Stimulated activated CD4-positive, alpha-beta T cell treated with anti-CD3 and anti-CD28 coated beads, Interleukin-4, amount 100 ng/mL, for 1 hour (primary cell): ENCODE measurements at regions not wholly inside any gene's neighbourhood (a gene's known extent, or its start where the extent isn't known, plus 50 kb on each side); places are given as distances from the start of the nearest gene placed in this dataset.
"Not testable (repeated sequence)": the region's sequence is repeated elsewhere in the genome, so short reads cannot be mapped to it uniquely, and the experiment has no call there.

Experiments used
- DNase-seq: peaks from one replicate; pipeline ENCODE4 v3.0.0-alpha.2; 2020

DNA sequence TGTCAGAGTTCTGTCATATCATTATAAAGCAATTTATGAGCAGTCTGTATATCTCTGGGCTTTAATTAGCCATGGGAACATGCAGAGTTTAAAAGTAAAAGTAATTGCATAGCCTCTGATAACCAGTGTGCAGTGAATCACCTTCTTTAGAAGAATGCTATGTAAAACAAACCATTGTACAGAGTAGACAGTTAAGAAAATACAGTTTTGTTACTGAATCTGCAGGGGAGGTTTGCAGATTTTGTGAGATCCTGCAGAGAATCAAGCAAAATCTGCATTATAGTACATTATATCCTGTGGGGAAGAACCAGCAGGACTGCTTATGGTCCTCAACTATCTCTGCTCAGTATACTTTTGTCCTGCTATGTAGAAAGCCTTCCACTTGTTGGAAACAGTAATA is 396.2 kb upstream of the NAALADL2 start:
- DNase-seq, result no peak

DNA sequence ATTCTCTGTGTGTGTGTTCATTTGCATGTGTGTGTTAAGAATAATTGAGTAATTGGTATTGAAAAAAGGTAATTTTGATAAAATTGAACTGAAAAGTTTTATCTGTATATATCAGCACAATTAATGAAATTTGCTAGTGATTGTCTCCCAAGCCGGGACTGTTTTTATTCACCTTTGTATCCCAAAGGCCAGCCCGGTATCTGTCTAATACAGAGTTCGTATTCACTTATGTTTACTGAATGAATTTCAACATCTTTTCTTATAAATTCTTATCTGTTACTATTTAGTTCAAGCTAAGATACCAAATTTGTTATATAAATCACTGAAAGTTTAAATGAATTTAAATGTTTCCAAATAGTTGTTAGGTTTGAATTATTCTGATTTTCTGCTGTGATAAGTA is 394.0 kb upstream of the NAALADL2 start:
- no peak for DNase-seq

DNA sequence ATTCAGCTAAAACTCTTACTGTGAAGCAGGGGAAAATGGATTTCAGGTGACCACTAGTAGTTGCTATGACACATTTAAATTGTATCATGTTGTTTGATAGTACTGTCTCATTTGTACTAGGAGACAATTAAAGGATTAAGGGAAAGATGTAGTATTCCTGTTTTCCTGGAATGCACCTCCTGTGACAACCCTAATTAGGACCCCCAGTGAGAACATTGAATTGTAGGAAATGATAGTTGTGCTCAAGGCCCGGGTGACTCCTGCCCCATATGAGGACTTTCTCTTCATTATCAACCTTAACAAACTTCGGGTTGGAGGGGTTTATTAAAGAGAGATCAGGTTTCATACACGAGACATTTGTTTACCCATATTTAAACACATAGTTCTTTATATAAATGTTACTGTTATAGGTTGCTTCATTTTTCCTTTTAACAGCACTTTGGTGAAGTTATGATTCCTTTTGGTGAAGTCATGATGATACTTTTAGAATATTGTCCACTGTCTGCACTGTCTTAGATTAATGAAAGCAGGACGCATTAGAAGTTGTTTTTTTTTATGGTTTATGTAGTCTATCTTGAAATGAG is 392.6 kb upstream of the NAALADL2 start:
- DNase-seq, result no peak

DNA sequence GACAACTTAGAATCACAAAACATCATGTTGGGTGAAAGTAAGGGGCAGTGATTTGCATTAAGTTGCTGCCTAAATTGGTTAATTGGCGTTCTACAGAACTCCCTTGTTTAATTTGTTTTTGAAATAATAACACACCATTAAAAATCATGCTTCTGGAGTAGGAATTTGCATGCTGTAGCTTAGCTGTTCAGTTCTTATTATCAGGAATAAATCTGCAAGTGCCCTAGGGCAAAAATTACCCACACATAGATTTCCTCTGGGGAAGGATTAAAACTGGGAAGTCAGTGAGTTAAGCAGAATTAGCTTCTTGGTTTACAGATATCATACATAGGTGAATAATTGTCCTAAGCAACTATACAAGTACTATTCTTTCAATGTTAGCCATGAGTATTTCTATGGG is 381.6 kb upstream of the NAALADL2 start:
- no peak for DNase-seq

DNA sequence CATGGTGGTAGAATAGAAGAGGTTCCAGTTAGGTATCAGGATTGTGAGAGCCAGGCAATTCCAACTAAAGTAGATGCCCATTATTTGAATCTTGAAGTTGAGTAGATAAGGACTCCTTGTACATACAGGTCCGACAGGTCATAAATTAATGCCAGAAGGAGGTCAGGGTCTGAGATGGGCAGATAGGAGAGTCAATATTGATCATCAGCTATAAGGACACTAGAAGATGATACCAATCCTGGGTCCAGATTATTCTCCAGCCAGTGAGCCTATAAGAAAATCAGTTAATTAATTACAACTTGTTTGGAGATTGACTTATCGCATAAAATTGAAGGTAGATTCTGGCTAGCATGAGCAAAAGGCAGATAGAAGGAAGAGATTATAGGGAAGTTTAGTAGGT is 378.4 kb upstream of the NAALADL2 start:
- no peak for DNase-seq

DNA sequence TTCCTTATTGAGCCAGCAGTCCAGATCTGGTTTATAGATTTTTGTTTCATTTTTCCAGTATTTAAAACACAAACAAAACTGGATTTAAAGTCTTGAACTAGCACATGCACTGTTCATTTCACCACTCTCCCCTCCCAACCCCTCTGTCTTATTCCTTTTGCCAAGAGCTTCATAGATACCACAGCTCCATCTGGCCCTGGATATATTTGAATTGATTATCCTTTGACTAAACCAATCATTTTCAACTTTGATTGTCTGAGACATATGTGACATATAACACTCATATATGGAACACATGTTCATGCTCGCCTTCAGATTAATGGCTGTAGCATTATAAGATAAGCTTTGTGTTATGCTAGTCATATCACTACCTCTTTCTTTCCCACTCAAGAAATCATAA is 376.6 kb upstream of the NAALADL2 start:
- no peak for DNase-seq

DNA sequence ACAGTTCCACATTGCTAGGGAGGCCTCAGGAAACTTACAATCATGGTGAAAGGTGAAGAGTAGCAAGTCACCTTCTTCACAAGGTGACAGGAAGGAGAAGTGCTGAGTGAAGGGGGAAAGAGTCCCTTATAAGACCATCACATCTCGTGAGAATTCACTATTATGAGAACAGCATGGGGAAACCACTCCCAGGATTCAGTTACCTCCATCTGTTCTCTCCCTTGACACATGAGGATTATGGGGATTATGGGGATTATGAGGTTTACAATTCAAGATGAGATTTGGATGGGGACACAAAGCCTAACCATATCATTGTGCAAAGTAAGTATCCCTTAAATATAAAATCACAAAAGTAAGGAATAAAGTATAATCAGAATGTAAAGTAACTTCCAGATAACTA is 375.9 kb upstream of the NAALADL2 start:
- no peak for DNase-seq

DNA sequence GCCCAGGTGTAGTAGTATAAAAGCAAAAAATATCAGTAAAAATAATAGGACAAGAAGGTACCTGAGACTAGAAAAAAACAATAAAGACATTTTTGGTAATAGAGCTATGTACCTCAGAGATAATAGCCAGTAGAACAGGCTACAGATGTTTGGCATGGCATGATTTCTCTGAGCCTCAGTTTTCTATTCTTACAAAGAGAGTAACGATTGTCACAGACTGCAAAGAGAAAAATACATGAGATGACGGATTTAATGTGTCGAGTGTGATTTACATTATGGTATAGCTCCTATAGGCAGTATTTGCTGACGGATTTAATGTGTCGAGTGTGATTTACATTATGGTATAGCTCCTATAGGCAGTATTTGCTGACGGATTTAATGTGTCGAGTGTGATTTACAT is 375.3 kb upstream of the NAALADL2 start:
- DNase-seq, result not testable (repeated sequence)

DNA sequence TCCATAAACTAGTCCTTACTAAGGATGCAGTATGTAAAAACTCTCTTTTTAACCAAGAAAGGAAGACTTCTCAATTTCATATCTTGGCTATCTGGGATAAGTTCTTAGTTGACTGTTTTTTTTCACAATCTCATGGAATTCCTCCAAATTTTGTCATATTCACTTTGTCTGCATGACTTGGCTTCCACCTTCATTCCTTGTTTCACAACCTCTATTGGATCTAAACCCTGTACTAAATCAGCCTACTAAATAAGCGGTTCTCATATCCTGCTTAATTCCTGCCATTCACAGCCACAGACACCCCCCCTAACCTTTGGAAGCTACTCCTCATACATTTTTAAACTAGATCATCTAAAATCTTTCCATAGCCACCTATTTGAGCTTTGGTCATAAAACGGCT is 370.6 kb upstream of the NAALADL2 start:
- no peak for DNase-seq

DNA sequence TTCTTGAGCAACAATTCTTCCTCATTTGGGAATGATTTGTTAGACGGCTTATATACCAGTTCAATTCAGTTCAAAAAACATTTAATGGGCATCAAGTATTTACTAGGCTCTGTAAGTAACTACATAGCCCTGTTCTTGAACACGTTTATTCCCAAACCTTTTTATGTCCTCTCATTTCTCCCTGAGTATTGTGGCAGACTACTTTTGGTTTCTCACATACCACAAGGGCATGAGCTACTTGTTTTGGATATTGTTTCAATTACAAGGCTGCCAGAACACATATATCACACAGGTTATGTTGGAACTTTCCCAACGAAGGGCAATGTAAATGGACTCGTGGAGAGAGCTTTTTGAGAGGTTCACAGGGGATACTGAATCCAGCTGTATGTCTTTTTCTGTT is 363.8 kb upstream of the NAALADL2 start:
- no peak for DNase-seq

DNA sequence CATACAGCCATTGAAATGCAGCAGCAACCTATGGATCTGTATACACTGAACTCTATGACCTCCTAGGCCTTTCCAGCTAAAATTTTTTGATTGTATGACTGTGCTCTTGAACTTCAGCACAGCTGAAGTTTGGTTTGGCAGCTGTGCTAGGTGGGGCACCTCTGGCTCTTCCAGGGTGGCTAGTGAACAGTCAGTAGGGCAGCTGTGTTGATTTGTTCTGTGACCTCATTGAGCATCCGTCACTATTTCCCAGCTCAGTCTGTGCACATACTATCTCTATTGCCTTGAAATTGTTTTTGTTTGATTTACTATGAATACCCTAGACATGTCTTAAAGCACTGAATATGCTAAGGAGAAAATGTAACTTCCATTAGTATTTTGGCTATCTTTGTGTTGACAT is 363.2 kb upstream of the NAALADL2 start:
- no peak for DNase-seq

DNA sequence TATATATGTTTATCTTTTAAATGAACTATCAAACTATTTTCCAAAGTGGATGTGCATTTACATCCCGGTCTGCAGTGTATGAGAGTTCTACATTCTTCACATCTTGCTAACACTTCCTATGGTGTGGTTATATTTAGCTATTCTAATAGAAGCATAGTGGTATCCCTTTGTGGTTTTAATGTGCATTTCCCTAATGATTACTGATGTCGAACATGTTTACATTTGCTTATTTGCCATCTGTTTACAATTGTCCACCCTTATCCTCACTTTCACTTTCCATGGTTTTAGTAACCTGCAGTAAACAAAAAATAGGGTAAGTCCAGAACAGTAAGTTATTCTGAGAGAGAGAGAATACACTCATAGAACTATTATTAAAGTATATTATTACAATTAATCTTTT is 360.5 kb upstream of the NAALADL2 start:
- no peak for DNase-seq

DNA sequence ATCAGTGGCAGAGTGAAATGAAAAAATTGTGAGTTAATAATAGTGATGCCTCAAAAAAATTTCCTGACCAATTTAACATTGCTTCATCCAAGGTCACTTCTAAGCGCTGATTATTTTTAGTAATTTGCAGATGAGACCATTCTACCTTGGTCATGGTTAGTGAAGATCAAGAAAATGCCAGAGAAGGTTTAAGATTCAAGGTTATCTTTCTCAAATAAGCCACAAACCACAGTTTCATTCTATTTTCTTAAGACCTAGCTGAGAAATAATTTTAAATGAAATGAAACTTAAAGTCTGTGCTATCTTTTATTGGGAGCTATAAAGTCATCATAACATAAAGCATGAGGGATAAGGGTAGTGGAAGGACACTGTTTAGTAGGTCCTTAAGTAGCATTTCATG is 353.9 kb upstream of the NAALADL2 start:
- no peak for DNase-seq

DNA sequence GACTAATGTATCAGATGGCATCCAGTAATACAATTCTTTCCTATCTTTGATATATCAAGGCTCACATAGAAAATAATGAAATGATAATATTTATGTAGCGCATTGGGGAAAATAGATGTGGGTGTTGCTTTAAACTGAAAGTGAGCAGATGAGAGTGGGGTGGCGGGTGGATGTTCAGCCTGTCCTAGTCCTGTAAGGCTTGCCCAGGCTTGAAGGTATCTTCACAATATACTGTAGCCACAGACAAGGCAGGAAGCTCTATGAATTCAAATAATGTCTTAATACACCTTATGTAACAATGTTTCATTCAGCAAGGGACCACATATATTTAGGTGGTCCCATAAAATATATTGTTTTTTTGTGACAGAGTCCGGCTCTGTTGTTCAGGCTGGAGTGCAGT is 334.9 kb upstream of the NAALADL2 start:
- no peak for DNase-seq

DNA sequence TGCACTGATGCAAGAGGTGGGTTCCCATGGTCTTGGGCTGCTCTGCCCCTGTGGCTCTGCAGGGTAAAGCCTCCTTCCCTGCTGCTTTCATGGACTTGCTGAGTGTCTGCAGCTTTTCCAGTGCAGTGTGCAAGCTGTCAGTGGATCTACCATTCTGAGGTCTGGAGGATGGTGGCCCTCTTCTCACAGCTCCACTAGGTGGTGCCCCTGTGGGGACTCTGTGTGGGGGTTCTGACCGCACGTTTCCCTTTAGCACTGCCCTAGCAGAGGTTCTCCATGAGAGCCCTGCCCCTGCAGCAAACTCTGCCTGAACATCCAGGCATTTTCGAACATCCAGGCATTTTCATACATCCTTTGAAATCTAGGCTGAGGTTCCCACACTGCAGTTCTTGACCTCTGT is 329.8 kb upstream of the NAALADL2 start:
- DNase-seq, result no peak

DNA sequence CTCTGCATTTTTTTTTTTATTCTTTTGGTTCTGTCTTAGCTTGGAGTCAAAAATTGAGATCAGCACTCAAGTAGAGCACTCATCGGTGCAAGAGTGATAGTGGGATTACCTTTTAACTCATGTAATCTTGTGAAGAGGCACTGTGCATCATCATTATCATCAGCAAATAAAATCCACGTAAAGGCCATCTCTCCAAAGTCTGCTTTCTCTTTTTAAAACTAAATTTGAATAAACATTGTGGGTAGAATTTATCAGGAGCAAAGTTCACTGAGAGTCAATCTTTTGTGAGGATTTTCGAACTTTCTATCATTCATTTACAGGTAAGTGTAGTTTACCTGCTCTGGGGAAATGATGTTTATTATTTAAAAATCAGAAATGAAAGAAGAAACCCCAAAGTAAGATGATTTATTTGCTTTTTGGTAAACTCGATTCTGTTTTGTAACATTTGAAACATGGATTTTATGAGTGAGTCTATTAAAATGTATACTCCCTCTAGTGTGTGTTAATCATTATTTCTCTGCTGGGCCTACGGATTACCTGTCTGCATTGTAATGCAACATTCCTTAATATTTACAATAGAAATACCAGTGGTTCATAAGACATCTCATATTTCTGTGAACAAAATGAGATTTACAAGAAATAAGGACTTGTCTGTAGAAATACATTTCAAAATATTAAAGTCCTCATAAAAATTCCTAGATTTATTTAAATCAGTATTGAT is 327.7 kb upstream of the NAALADL2 start:
- no peak for DNase-seq

DNA sequence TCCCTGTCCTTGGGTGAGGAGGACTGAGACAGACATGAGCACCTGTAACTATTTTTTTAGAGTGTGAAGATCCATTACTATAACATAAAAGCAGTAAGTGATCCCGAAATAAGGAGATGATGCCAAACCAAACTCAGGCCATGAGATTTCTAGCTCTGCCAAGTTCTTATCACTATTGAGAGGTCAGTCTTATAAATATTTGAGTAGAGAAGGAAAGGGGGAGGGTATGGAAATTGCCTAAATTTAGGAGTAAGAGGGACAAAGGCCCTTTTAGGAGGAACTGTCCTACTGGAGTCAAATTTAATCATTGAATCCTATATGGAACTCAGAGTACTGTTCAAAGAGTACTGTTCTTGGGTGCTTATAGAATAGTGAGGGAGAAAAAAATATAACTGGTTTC is 326.9 kb upstream of the NAALADL2 start:
- no peak for DNase-seq

DNA sequence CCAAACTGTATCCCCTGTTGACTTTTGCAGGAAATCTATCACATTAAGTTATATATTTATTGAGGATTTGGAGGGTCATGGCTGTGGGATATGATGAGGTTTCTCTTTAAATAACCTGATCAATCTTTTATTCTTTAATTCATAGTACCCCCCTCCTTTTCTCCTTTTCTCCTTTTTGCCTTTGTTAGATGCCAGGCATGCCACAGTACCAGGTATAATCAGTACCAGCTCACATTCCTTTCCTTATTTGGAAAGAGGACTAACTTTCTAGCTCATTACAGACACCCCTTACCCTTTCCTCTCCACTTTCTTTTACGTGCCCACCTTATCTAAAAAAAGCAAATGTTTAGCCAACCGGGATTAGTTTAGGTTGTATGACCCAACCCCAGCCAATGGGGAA is 326.4 kb upstream of the NAALADL2 start:
- DNase-seq, result no peak

DNA sequence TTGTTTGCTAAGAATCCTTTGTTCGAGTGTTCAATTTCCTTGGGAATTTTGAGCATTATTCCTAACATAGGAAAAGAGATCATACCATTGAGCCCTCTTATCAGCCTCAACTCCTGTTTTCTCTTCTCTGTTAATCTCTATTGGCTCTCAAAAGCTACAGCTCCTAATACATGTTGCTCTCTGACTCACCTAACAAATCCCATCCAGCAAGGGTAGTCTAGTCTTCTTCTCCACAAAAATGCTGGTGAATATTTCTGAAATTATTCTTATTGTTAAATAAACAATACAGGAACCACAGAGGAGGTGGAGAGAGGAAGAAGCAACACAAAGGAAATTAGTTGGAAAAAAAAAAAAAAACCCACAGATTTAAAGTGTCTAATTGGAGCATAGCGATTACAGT is 325.8 kb upstream of the NAALADL2 start:
- DNase-seq, result no peak

DNA sequence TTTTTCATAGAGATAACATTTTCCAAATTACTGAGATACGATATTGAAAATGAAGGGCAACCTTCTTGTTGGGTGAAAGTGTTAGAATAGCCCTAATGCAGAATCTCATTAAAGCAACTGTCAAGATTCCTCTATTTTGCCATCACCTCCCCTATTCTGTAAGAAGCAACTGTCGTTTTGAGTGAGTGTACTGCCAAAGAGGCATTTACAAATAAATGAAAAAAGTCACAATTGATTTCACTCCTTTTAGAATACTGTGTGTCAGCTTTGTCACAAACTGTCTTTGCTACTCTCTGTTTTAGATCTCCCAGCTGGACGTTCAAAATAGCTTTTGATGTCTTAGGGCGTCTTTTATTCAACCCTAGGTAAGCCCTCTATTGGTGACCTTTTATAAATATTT is 322.8 kb upstream of the NAALADL2 start:
- no peak for DNase-seq

DNA sequence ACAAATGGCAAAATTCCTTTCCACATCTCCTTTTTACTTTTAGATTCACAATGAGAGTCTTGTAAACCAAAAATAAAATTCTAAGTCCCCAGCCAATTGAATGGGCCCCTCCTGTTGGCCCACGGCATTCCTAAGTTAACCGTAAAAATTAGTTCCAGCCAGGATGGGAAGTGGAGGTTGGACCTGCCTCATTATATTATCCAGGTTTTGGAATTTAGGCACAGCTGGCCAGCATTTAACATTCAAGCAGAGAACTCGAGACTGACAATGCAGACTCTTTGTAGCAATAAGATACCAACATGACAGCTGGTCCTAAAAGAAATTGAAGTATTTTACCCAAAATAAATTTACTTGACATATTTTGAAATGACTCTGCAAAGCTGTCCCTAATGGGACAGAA is 321.0 kb upstream of the NAALADL2 start:
- no peak for DNase-seq

DNA sequence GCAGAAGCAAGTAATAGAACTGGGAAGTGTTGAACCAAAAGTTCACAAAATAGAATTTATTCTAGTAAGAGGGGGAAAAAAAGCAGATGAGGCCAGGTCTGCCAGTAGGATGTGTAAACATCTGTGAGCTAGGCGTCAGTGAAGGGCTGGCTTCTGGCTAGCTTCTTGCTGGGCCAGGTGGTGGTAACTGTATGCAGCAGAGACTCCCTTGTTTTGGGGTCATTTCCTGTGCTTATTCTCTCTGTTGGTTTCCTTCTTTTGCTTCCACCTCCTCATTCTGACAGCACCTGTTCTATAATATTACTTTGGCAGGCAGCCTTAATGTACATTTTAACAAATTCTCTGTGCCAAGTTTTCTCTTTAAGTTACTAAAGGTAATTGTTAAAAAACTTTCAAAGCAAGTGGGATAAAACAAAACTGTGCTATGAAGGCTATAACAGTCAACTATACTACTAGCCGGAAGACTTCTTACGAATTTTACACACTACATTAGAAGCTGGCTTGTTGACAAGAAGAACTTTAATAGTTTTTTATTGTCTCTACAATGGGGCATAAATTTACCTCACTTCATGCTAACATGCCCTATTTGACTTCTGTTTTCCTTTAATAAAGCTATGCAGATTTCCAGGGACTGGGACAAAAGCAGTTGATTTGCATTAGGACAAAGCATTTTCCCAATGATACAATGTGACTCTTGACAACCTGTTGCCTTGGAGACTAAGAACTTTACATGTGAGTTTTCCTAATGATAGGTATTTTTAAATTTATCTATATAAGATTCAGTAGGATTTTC is 318.8 kb upstream of the NAALADL2 start:
- no peak for DNase-seq

DNA sequence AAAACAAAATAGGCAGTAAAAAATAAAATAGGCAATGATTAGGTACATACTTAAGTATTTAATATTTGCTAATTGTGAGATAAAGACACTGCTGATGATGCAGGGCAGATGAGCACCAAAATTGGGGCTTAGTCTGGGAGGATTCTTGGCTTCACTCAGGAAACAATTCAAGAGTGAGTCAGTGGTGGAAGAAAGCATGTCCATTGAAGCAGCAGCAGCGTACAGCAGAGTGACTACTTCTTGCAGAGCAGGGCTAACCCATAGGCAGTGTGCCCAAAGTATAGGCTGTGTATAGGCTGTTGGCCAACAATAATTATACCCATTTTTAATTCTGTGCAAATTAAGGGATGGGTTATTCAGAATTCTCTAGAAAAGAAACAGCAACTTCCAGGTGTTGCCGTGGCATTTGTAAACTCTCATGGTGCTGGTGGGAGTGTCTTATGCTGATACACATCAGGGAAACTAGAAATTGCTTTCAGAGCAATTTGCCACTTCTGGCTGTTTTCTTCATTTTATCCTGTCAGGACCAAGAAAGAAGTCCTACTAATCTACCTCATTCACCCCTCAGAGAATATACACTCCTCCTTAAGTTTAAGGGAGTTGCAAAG is 317.3 kb upstream of the NAALADL2 start:
- no peak for DNase-seq
